ENCODE measurements at regions not wholly inside any gene's neighbourhood (a gene's known extent, or its start where the extent isn't known, plus 50 kb on each side); places are given as distances from the start of the nearest gene placed in this dataset.
"Not testable (repeated sequence)": the region's sequence is repeated elsewhere in the genome, so short reads cannot be mapped to it uniquely, and the experiment has no call there.

GRCh38 chr6:48959251-48960060 lies 503.6 kb downstream of the MMUT start:
- no peak for DNase-seq (ENCODE audit: extremely low read depth in 1 of 11, low read depth in 9 of 11, low spot score in 4 of 11)

- no peak for DNase-seq (ENCODE audit: extremely low read depth in 1 of 11, low read depth in 9 of 11, low spot score in 4 of 11)
These were observed 505.3 kb downstream of the MMUT start for GRCh38 chr6:48957781-48958180.

- no peak for DNase-seq (ENCODE audit: extremely low read depth in 1 of 11, low read depth in 9 of 11, low spot score in 4 of 11)
These were observed 511.1 kb downstream of the MMUT start for GRCh38 chr6:48951917-48952316.

GRCh38 chr6:48944276-48944675 lies 518.8 kb downstream of the MMUT start:
- not testable (repeated sequence) for DNase-seq (ENCODE audit: extremely low read depth in 1 of 11, low read depth in 9 of 11, low spot score in 4 of 11)

- DNase-seq (ENCODE audit: extremely low read depth in 1 of 11, low read depth in 9 of 11, low spot score in 4 of 11): no peak
These were observed 529.9 kb downstream of the MMUT start for GRCh38 chr6:48933136-48933535.

- DNase-seq (ENCODE audit: extremely low read depth in 1 of 11, low read depth in 9 of 11, low spot score in 4 of 11): no peak
These were observed 534.1 kb downstream of the MMUT start for GRCh38 chr6:48928937-48929336.

GRCh38 chr6:48922837-48923236 lies 540.2 kb downstream of the MMUT start:
- DNase-seq (ENCODE audit: extremely low read depth in 1 of 11, low read depth in 9 of 11, low spot score in 4 of 11): no peak

- DNase-seq (ENCODE audit: extremely low read depth in 1 of 11, low read depth in 9 of 11, low spot score in 4 of 11): no peak
These were observed 543.5 kb downstream of the MMUT start for GRCh38 chr6:48919555-48919954.

- DNase-seq (ENCODE audit: extremely low read depth in 1 of 11, low read depth in 9 of 11, low spot score in 4 of 11): no peak
These were observed 545.8 kb downstream of the MMUT start for GRCh38 chr6:48917233-48917632.

GRCh38 chr6:48916607-48917006 lies 546.4 kb downstream of the MMUT start:
- DNase-seq (ENCODE audit: extremely low read depth in 1 of 11, low read depth in 9 of 11, low spot score in 4 of 11): no peak

- no peak for DNase-seq (ENCODE audit: extremely low read depth in 1 of 11, low read depth in 9 of 11, low spot score in 4 of 11)
These were observed 547.5 kb downstream of the MMUT start for GRCh38 chr6:48915591-48915990.

- no peak for DNase-seq (ENCODE audit: extremely low read depth in 1 of 11, low read depth in 9 of 11, low spot score in 4 of 11)
These were observed 550.5 kb downstream of the MMUT start for GRCh38 chr6:48912503-48912902.

- DNase-seq (ENCODE audit: extremely low read depth in 1 of 11, low read depth in 9 of 11, low spot score in 4 of 11): no peak
These were observed 558.2 kb downstream of the MMUT start for GRCh38 chr6:48904809-48905208.

GRCh38 chr6:48894469-48894868 lies 568.6 kb downstream of the MMUT start:
- DNase-seq (ENCODE audit: extremely low read depth in 1 of 11, low read depth in 9 of 11, low spot score in 4 of 11): no peak

GRCh38 chr6:48893048-48893447 lies 570.0 kb downstream of the MMUT start:
- no peak for DNase-seq (ENCODE audit: extremely low read depth in 1 of 11, low read depth in 9 of 11, low spot score in 4 of 11)

GRCh38 chr6:48891308-48891707 lies 571.7 kb downstream of the MMUT start:
- no peak for DNase-seq (ENCODE audit: extremely low read depth in 1 of 11, low read depth in 9 of 11, low spot score in 4 of 11)

GRCh38 chr6:48889429-48889828 lies 573.6 kb downstream of the MMUT start:
- no peak for DNase-seq (ENCODE audit: extremely low read depth in 1 of 11, low read depth in 9 of 11, low spot score in 4 of 11)

- DNase-seq (ENCODE audit: extremely low read depth in 1 of 11, low read depth in 9 of 11, low spot score in 4 of 11): no peak
These were observed 579.9 kb downstream of the MMUT start for GRCh38 chr6:48883116-48883515.

GRCh38 chr6:48881551-48881950 lies 581.5 kb downstream of the MMUT start:
- no peak for DNase-seq (ENCODE audit: extremely low read depth in 1 of 11, low read depth in 9 of 11, low spot score in 4 of 11)

GRCh38 chr6:48869595-48869994 lies 593.5 kb downstream of the MMUT start:
- no peak for DNase-seq (ENCODE audit: extremely low read depth in 1 of 11, low read depth in 9 of 11, low spot score in 4 of 11)

- no peak for DNase-seq (ENCODE audit: extremely low read depth in 1 of 11, low read depth in 9 of 11, low spot score in 4 of 11)
These were observed 596.4 kb downstream of the MMUT start for GRCh38 chr6:48866682-48867081.

Measured in renal cortex interstitium (tissue), 11 donors.